Activated naive CD4-positive, alpha-beta T cell treated with anti-CD3 and anti-CD28 coated beads, Interleukin-2, amount 50 U/mL, for 24 hours (primary cell): ENCODE measurements at regions not wholly inside any gene's neighbourhood (a gene's known extent, or its start where the extent isn't known, plus 50 kb on each side); places are given as distances from the start of the nearest gene placed in this dataset.

Source experiments
- H3K27ac Mint-ChIP-seq: one replicate; pipeline ENCODE4 v1.8.0; 2021; ENCODE audit warnings: mild to moderate bottlenecking, mixed read lengths
- H3K27me3 Mint-ChIP-seq: one replicate; pipeline ENCODE4 v1.8.0; 2021; ENCODE audit warnings: mixed read lengths
- H3K36me3 Mint-ChIP-seq: one replicate; pipeline ENCODE4 v1.8.0; 2021; ENCODE audit warnings: mixed read lengths
- H3K4me1 Mint-ChIP-seq: one replicate; pipeline ENCODE4 v1.8.0; 2021; ENCODE audit warnings: mixed read lengths
- H3K4me3 Mint-ChIP-seq: one replicate; pipeline ENCODE4 v1.8.0; 2021; ENCODE audit warnings: mild to moderate bottlenecking, mixed read lengths
- H3K9me3 Mint-ChIP-seq: one replicate; pipeline ENCODE4 v1.8.0; 2021; ENCODE audit warnings: mixed read lengths

GRCh38 chr4:53763813-53764597 is 172.7 kb upstream of the LNX1 start:
- Mint-ChIP-seq H3K27ac (no peak overlapping the region), H3K27me3 (no peaks in the 10 kb centered on the region), H3K9me3 (peaks cover 12% of the 10 kb centered on the region), H3K4me3 (no peak overlapping the region), H3K4me1 (no peaks in the 10 kb centered on the region), H3K36me3 (no peaks in the 10 kb centered on the region)

- H3K4me1 Mint-ChIP-seq, result no peaks in the 10 kb centered on the region
- peaks cover 7% of the 10 kb centered on the region for H3K27me3 Mint-ChIP-seq
- H3K27ac Mint-ChIP-seq, result no peak overlapping the region
- H3K4me3 Mint-ChIP-seq, result no peak overlapping the region
- peaks cover 25% of the 10 kb centered on the region for H3K9me3 Mint-ChIP-seq
- no peaks in the 10 kb centered on the region for H3K36me3 Mint-ChIP-seq
Observed at GRCh38 chr4:53755656-53756055, 164.4 kb upstream of the LNX1 start.

DNA sequence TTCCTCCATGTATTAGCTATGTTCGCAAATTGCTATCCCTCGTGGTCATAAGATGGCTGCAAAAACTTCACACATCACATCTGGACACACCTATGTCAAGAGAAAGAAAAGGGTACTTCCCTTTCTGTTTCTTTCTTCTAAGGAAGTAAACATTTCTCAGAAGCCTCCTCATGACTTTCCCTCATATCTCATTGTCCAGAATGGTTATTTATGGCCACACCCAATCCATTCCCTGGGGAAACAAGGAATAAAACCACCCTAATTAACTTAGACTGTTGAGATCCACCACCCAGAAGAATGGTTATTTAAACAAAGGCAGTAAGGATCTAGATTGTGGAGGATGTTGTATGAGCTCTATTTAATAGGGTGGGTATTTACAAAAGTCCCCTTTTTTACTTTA is 160.8 kb upstream of the LNX1 start:
- Mint-ChIP-seq H3K36me3 (no peaks in the 10 kb centered on the region), H3K4me3 (no peak overlapping the region), H3K4me1 (no peaks in the 10 kb centered on the region), H3K9me3 (peaks cover 17% of the 10 kb centered on the region), H3K27me3 (peaks cover 5% of the 10 kb centered on the region), H3K27ac (no peak overlapping the region)

- Mint-ChIP-seq H3K4me1 (no peaks in the 10 kb centered on the region), H3K4me3 (no peak overlapping the region), H3K9me3 (no peaks in the 10 kb centered on the region), H3K27me3 (peaks cover 4% of the 10 kb centered on the region), H3K27ac (no peak overlapping the region), H3K36me3 (no peaks in the 10 kb centered on the region)
Observed at GRCh38 chr4:53748328-53748772, 157.1 kb upstream of the LNX1 start.

GRCh38 chr4:53747401-53747800 is 156.1 kb upstream of the LNX1 start:
- peaks cover 4% of the 10 kb centered on the region for H3K27me3 Mint-ChIP-seq

DNA sequence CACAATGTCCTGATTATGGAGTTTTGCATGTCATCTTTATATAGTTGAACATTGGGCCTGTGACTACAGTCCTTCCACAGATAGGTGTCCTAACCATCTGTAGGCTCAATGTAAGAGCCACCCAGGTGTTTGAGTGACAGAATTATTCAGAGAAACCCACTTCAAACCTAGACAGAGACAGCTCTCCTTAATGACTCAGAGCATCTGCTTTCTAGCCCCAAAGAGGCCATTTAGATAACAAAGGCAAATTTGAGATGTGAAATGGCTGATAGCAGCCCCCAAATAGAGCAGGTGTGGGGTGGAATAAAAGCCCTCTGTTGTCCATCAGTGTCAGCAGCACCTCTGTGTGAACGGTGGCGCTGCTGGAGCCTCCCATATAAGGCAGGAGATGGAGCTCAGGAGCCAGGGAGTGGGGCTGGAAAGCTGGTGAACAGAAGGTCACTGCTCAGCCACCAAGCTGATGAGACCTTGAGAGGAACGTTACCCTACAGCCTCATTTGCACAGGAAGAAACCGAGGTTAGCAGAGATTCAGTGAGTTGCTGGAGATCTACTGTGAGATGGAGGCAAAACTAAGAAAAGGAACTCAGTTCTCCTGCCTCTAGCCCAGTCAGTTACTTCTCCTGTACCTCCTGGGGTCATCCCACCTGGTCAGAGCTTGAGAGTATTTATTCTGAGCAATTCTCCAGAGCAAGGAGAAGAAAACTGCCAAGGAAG is 153.3 kb upstream of the LNX1 start:
- H3K27me3 Mint-ChIP-seq, result peaks cover 2% of the 10 kb centered on the region
- no peak overlapping the region for H3K4me3 Mint-ChIP-seq
- no peak overlapping the region for H3K27ac Mint-ChIP-seq
- H3K4me1 Mint-ChIP-seq, result no peaks in the 10 kb centered on the region
- no peaks in the 10 kb centered on the region for H3K9me3 Mint-ChIP-seq
- H3K36me3 Mint-ChIP-seq, result no peaks in the 10 kb centered on the region

More at GRCh38 chr4:53747401-53747800, 156.1 kb upstream of the LNX1 start:
- no peaks in the 10 kb centered on the region for H3K36me3 Mint-ChIP-seq
- no peaks in the 10 kb centered on the region for H3K9me3 Mint-ChIP-seq
- H3K27ac Mint-ChIP-seq, result no peak overlapping the region
- H3K4me1 Mint-ChIP-seq, result no peaks in the 10 kb centered on the region
- no peak overlapping the region for H3K4me3 Mint-ChIP-seq

DNA sequence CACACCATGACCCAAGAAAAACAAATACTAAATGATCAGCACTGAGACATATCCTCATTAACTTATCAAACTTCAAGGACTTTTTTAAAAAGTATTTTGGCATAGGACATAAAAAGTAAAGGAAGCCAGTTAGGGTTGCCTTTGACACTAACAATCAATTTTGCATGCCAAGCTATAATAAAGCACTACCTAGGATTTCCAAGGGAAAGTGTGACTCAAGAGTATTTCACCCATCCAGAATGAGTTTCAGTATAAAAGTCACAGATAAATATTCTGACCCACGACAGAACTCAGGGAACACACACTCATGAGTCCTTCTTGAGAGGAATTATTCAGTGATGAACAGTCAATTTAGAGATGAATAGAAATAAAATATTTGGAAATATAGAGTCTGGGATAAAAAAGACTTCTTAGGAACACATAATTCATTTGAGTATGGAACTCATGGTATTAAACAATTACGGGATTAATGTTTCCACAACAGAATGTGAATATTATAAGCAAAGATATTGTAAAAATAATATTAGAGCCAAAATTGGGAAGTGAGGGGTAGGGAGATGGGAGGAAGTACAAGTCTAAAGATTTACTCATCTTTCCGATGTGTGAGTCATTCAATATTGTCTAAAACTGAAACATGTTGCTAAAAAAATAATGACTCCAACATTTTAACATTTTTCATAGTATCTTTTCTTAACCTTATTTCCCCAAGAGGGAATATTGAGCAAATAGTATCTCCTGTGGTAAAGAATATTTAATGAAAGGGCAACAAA is 143.5 kb upstream of the LNX1 start:
- H3K4me1 Mint-ChIP-seq, result no peaks in the 10 kb centered on the region
- peaks cover 1% of the 10 kb centered on the region for H3K27me3 Mint-ChIP-seq
- no peak overlapping the region for H3K4me3 Mint-ChIP-seq
- H3K36me3 Mint-ChIP-seq, result no peaks in the 10 kb centered on the region
- H3K27ac Mint-ChIP-seq, result no peak overlapping the region
- H3K9me3 Mint-ChIP-seq, result no peaks in the 10 kb centered on the region

- no peaks in the 10 kb centered on the region for H3K4me1 Mint-ChIP-seq
- no peaks in the 10 kb centered on the region for H3K9me3 Mint-ChIP-seq
- H3K4me3 Mint-ChIP-seq, result no peak overlapping the region
- no peak overlapping the region for H3K27ac Mint-ChIP-seq
- peaks cover 1% of the 10 kb centered on the region for H3K27me3 Mint-ChIP-seq
- H3K36me3 Mint-ChIP-seq, result no peaks in the 10 kb centered on the region
Observed at GRCh38 chr4:53734182-53734581, 142.9 kb upstream of the LNX1 start.

DNA sequence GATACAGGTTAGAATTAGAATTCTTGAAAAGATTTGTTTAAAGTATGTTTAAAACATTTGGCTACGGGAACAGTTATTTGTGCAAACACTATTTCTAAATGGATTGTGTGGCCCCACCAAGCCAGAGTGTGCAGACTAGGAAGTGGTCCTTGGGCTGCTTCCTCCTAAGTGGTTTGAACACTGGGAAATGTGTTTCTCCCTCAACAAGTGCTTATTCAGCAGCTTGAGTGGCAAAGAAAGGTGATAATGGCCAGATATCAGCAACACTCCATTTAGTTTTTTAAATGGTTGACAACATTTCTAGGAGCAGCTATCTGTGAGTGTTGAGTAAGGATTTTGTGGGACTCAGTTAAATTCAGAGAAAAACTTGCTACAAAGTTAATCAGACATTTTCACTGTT is 141.4 kb upstream of the LNX1 start:
- no peaks in the 10 kb centered on the region for H3K36me3 Mint-ChIP-seq
- peaks cover 1% of the 10 kb centered on the region for H3K27me3 Mint-ChIP-seq
- no peaks in the 10 kb centered on the region for H3K4me1 Mint-ChIP-seq
- no peak overlapping the region for H3K4me3 Mint-ChIP-seq
- no peak overlapping the region for H3K27ac Mint-ChIP-seq
- H3K9me3 Mint-ChIP-seq, result no peaks in the 10 kb centered on the region

GRCh38 chr4:53730031-53730805 is 138.9 kb upstream of the LNX1 start:
- no peak overlapping the region for H3K27ac Mint-ChIP-seq
- H3K4me3 Mint-ChIP-seq, result no peak overlapping the region
- H3K36me3 Mint-ChIP-seq, result no peaks in the 10 kb centered on the region
- H3K4me1 Mint-ChIP-seq, result no peaks in the 10 kb centered on the region
- peaks cover 1% of the 10 kb centered on the region for H3K27me3 Mint-ChIP-seq
- H3K9me3 Mint-ChIP-seq, result no peaks in the 10 kb centered on the region

GRCh38 chr4:53722110-53722509 is 130.8 kb upstream of the LNX1 start:
- H3K4me1 Mint-ChIP-seq, result no peaks in the 10 kb centered on the region
- no peak overlapping the region for H3K4me3 Mint-ChIP-seq
- no peaks in the 10 kb centered on the region for H3K36me3 Mint-ChIP-seq
- no peaks in the 10 kb centered on the region for H3K9me3 Mint-ChIP-seq
- H3K27ac Mint-ChIP-seq, result no peak overlapping the region
- H3K27me3 Mint-ChIP-seq, result peaks cover 11% of the 10 kb centered on the region

DNA sequence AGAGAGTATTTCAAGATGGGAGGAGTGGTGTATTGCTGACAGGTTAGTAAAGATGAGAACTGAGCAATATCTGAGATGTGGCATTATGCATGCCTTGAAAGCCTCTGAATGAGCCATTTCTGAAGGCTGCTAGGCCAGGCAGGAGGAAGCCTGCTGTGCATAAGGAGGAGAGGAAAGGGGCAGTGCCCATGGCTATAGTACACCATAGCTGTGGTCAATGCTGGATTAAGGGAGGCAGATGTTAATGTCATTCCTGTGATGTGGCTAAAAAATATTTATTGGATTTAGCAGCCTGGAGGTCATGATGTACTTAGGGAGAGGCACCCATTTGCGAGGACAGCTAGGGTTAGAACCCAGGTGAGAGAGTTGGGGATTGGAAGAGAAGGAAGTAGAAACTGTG is 130.0 kb upstream of the LNX1 start:
- H3K4me3 Mint-ChIP-seq, result no peak overlapping the region
- no peaks in the 10 kb centered on the region for H3K9me3 Mint-ChIP-seq
- no peaks in the 10 kb centered on the region for H3K36me3 Mint-ChIP-seq
- H3K27ac Mint-ChIP-seq, result no peak overlapping the region
- H3K4me1 Mint-ChIP-seq, result no peaks in the 10 kb centered on the region
- H3K27me3 Mint-ChIP-seq, result peaks cover 15% of the 10 kb centered on the region

GRCh38 chr4:53720776-53721175 is 129.5 kb upstream of the LNX1 start:
- Mint-ChIP-seq H3K9me3 (no peaks in the 10 kb centered on the region), H3K4me1 (no peaks in the 10 kb centered on the region), H3K27me3 (peaks cover 15% of the 10 kb centered on the region), H3K27ac (no peak overlapping the region), H3K36me3 (no peaks in the 10 kb centered on the region), H3K4me3 (no peak overlapping the region)

GRCh38 chr4:53717064-53717549 is 125.8 kb upstream of the LNX1 start:
- Mint-ChIP-seq H3K4me1 (no peaks in the 10 kb centered on the region), H3K27me3 (peaks cover 10% of the 10 kb centered on the region), H3K9me3 (no peaks in the 10 kb centered on the region), H3K36me3 (no peaks in the 10 kb centered on the region), H3K4me3 (no peak overlapping the region), H3K27ac (no peak overlapping the region)

DNA sequence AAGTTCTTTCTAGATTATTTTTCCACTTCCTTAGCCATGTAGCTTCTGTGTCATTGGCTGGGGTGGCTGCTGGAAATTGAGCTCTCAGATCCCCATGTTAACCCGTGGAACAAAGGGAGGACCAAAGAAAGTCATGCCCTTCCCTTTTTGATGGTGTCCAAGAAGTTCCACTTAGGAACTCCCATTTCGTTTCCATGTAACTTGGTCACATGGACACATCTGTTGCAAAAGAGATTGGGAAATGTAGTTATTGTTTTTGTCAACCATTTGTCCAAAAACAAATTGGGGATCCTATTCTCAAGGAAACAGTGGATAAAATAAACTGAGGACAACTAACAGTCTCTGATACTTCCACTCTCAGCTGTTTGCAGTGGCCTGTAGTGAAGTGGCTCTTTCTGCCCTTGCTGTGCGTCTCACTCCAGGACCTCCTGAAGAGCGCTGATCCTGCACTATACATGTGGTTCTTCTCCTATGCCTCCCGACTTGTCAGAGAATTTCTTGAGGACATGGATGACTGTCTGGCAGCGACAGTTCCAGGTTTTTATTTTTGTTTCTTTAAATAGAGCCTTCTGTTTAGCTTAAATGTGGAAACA is 125.3 kb upstream of the LNX1 start:
- no peak overlapping the region for H3K27ac Mint-ChIP-seq
- no peaks in the 10 kb centered on the region for H3K36me3 Mint-ChIP-seq
- no peak overlapping the region for H3K4me3 Mint-ChIP-seq
- H3K27me3 Mint-ChIP-seq, result peaks cover 10% of the 10 kb centered on the region
- no peaks in the 10 kb centered on the region for H3K9me3 Mint-ChIP-seq
- no peaks in the 10 kb centered on the region for H3K4me1 Mint-ChIP-seq
